K562 (cell line): ENCODE measurements at regions not wholly inside any gene's neighbourhood (a gene's known extent, or its start where the extent isn't known, plus 50 kb on each side); places are given as distances from the start of the nearest gene placed in this dataset.

Source experiments
- ATAC-seq: fragments of 200-7000 bp; cut with Tn5 transposase; 3 replicates; pipeline ENCODE4 v1.9.1; 2020; ENCODE audit warnings: moderate library complexity
- BruUV-seq: library from RNA; stranded (reverse); fragments of 400-500 nt; replicated peaks from 2 replicates; lab custom pipeline; 2021; lab: Mats Ljungman, UMichigan
- CTCF ChIA-PET: fragments of 300-600 bp; formaldehyde crosslinking; extraction: SDS; loops from one replicate; lab custom pipeline; 2021; ENCODE audit warnings: low intra/inter-chr PET ratio; lab: Yijun Ruan, JAX
- POLR2A ChIA-PET: fragments of 300-600, 350-650 bp; sonication (Branson Sonifier 250); formaldehyde crosslinking; extraction: SDS; loops from one replicate; lab custom pipeline; 2021; ENCODE audit warnings: antibody characterized with exemption, inconsistent platforms; lab: Yijun Ruan, JAX
- DNase-seq, 4 experiments: peaks; one replicate each; pipeline versions ENCODE4 v3.0.0 to v3.0.0-alpha.2; 2011 to 2018; ENCODE audit warnings: low spot score in 3 of 4, mixed read lengths in 3 of 4; ENCODE audit errors: extremely low read depth in 1 of 4
- FAIRE-seq: peaks from 2 replicates; lab custom pipeline; 2011; peaks lifted over from hg19 to GRCh38; lab: Jason Lieb, UNC
- H2AFZ ChIP-seq: 2 replicates; pipeline ENCODE4 v1.6.0; 2011; ENCODE audit warnings: low read depth, low read length, control low read depth, inconsistent platforms
- H3K27ac ChIP-seq: fragments of 200-600 bp; 3 replicates; pipeline ENCODE4 v1.8.0; 2011; ENCODE audit warnings: low read depth, mild to moderate bottlenecking, control low read depth, inconsistent platforms, low read length, moderate library complexity, mixed read lengths; ENCODE audit errors: extremely low read depth
- H3K27me3 ChIP-seq, 2 experiments: fragments of 300-600 bp in 1 of 2; 2 replicates in 1 of 2; 3 replicates in 1 of 2; pipeline versions ENCODE4 v1.6.0 to v1.8.0; 2011; ENCODE audit warnings: inconsistent platforms in 2 of 2, low read length in 2 of 2, mild to moderate bottlenecking in 1 of 2, mixed read lengths in 1 of 2, moderate library complexity in 1 of 2; ENCODE audit not compliant: control insufficient read depth in 2 of 2, insufficient read depth in 2 of 2
- H3K36me3 ChIP-seq: fragments of 300-600 bp; 3 replicates; pipeline ENCODE4 v1.8.0; 2011; ENCODE audit warnings: mild to moderate bottlenecking, low read length, inconsistent platforms; ENCODE audit not compliant: control insufficient read depth, insufficient read depth
- H3K4me1 ChIP-seq, 2 experiments: fragments of 200-600 bp in 1 of 2; replicated peaks in 1 of 2; 2 replicates in 1 of 2; 3 replicates in 1 of 2; pipeline versions ENCODE4 v1.5.1 to v1.8.0; 2011; ENCODE audit warnings: inconsistent platforms in 2 of 2, low read length in 2 of 2, mild to moderate bottlenecking in 1 of 2, mixed read lengths in 1 of 2, moderate library complexity in 1 of 2; ENCODE audit not compliant: control insufficient read depth in 2 of 2, insufficient read depth in 2 of 2
- H3K4me2 ChIP-seq: 2 replicates; pipeline ENCODE4 v1.6.1; 2011; ENCODE audit warnings: low read length, control low read depth, inconsistent platforms, mixed read lengths; ENCODE audit not compliant: insufficient read depth
- H3K4me3 ChIP-seq: fragments of 200-600 bp; sonication (generic), shearing (Covaris generic); 2 replicates; pipeline ENCODE4 v1.5.1; 2016; ENCODE audit warnings: control low read depth, inconsistent platforms
- H3K79me2 ChIP-seq: fragments of 200-600 bp; 3 replicates; pipeline ENCODE4 v1.8.0; 2011; ENCODE audit warnings: low read length, inconsistent platforms; ENCODE audit not compliant: control insufficient read depth, insufficient read depth
- H3K9ac ChIP-seq, 2 experiments: 2 replicates each; pipeline versions ENCODE4 v1.6.0 to v1.6.1; 2011; ENCODE audit warnings: low read depth in 2 of 2, low read length in 2 of 2, control low read depth in 1 of 2, inconsistent platforms in 1 of 2, mild to moderate bottlenecking in 1 of 2, mixed read lengths in 1 of 2; ENCODE audit not compliant: insufficient read depth in 1 of 2
- H3K9me1 ChIP-seq: one replicate; pipeline ENCODE4 v1.6.0; 2011; ENCODE audit warnings: inconsistent platforms, mild to moderate bottlenecking, low read length, moderate library complexity; ENCODE audit not compliant: control insufficient read depth, insufficient read depth
- H3K9me3 ChIP-seq: replicated peaks from 2 replicates; pipeline ENCODE4 v1.5.1; 2011; ENCODE audit warnings: low read depth, low read length, inconsistent platforms; ENCODE audit not compliant: control insufficient read depth, insufficient read depth
- H4K20me1 ChIP-seq: replicated peaks from 2 replicates; pipeline ENCODE4 v1.6.1; 2011; ENCODE audit warnings: low read length, inconsistent platforms, mixed read lengths; ENCODE audit not compliant: control insufficient read depth, insufficient read depth
- IRF9 ChIP-seq: fragments of 450-650 bp; IDR thresholded peaks from 2 replicates; pipeline ENCODE4 v1.6.1; 2016; ENCODE audit warnings: missing biosample characterization, missing genetic modification characterization
- PCBP2 ChIP-seq: fragments of 200-400 bp; formaldehyde crosslinking; IDR thresholded peaks from 2 replicates; pipeline ENCODE4 v1.6.1; 2018; ENCODE audit warnings: low read length, low read depth, mild to moderate bottlenecking, moderate library complexity; ENCODE audit not compliant: poor library complexity, severe bottlenecking
- TRIM24 ChIP-seq, 2 experiments: fragments of 450-650 bp; IDR thresholded peaks; 2 replicates each; pipeline ENCODE4 v1.6.1; 2016
- ZBTB11 ChIP-seq, 3 experiments: fragments of 200-800 bp in 1 of 3; fragments of 250-450 bp in 1 of 3; fragments of 450-650 bp in 1 of 3; sonication (Bioruptor Pico) in 1 of 3; sonication (Bioruptor generic) in 1 of 3; formaldehyde crosslinking in 1 of 3; IDR thresholded peaks; 2 replicates each; pipeline versions ENCODE4 v1.6.1 to v1.8.0; 2016 to 2022; ENCODE audit warnings: mild to moderate bottlenecking in 2 of 3, missing genetic modification characterization in 2 of 3, missing compliant biosample characterization in 1 of 3, moderate library complexity in 1 of 3
- ZNF143 ChIP-seq: sonication (generic); formaldehyde crosslinking; IDR thresholded peaks from 2 replicates; pipeline ENCODE4 v1.9.0; 2022; ENCODE audit warnings: mild to moderate bottlenecking, missing genetic modification reagents
- WGBS: fragments of 100-300 bp; shearing (Covaris generic); methylation state at CpG from one replicate; pipeline ENCODE4 v1.1.6; 2016; ENCODE audit warnings: low coverage, mixed read lengths; ENCODE audit not compliant: insufficient coverage; ENCODE audit errors: missing lambda C conversion rate; 5-methylcytosine and 5-hydroxymethylcytosine counted together
- in situ Hi-C: fragments of 300-500 bp; cut with MboI; formaldehyde crosslinking; loops from 4 replicates; pipeline ENCODE4 v1.15.0; 2018; ENCODE audit warnings: inconsistent platforms, mixed read lengths
- intact Hi-C: fragments of 100-400 bp; cut with micrococcal nuclease; formaldehyde crosslinking; loops from 2 replicates; pipeline ENCODE4 v1.14.2; 2022

GRCh38 chr5:2250365-2250950 lies 367.7 kb upstream of the IRX4 start:
- no peak for FAIRE-seq
- H2AFZ ChIP-seq, result no peak overlapping the region

More at GRCh38 chr5:2250365-2250950, 367.7 kb upstream of the IRX4 start:
- H3K9me3 ChIP-seq, result no peaks in the 10 kb centered on the region
- ATAC-seq (no peak), DNase-seq (no peak)
- TF ChIP-seq IRF9 (tag), result no peak
- TF ChIP-seq PCBP2, result no peak
- TF ChIP-seq TRIM24 (IDR thresholded peaks at IDR 0.05), result no peak
- TF ChIP-seq ZBTB11 (CRISPR knock-in tag; IDR thresholded peaks at IDR 0.05), result no peak
- no peak for TF ChIP-seq ZNF143 (CRISPR knock-in tag)
- H3K27ac ChIP-seq, result no peak overlapping the region
- no peaks in the 10 kb centered on the region for H3K36me3 ChIP-seq
- no peaks in the 10 kb centered on the region for H3K4me1 ChIP-seq
- no peaks in the 10 kb centered on the region for H4K20me1 ChIP-seq
- BruUV-seq, result no TSS peak
- H3K9me1 ChIP-seq, result no peaks in the 10 kb centered on the region
- no peak overlapping the region for H3K9ac ChIP-seq
- POLR2A ChIA-PET, result no interaction called here
- CTCF ChIA-PET, result no interaction called here
- in situ Hi-C loops (no loop called here), intact Hi-C loops (no loop called here)
- no peak overlapping the region for H3K4me2 ChIP-seq
- no peaks in the 10 kb centered on the region for H3K79me2 ChIP-seq
- WGBS, result 0% methylated on average over 12 of the region's 12 CpGs
- peaks cover 0 to 31% of the 10 kb centered on the region in 2 experiments; a peak in 2 of 5 replicates for H3K27me3 ChIP-seq
- H3K4me3 ChIP-seq, result no peak overlapping the region
